GM19397 (cell line): ENCODE measurements at regions not wholly inside any gene's neighbourhood (a gene's known extent, or its start where the extent isn't known, plus 50 kb on each side); places are given as distances from the start of the nearest gene placed in this dataset.

ENCODE experiments used
- ATAC-seq: cut with Tn5 transposase; IDR thresholded peaks from one replicate; pipeline ENCODE4 v1.9.1; 2021; ENCODE audit warnings: mild to moderate bottlenecking, moderate library complexity; ENCODE audit not compliant: unreplicated experiment

GRCh38 chr4:32454482-32454881, 1734.3 kb downstream of the PCDH7 start:
- no peak for ATAC-seq

GRCh38 chr4:32455231-32455630, 1735.1 kb downstream of the PCDH7 start:
- ATAC-seq: no peak

GRCh38 chr4:32460972-32461371, 1740.8 kb downstream of the PCDH7 start:
- no peak for ATAC-seq

- ATAC-seq: no peak
Observed at GRCh38 chr4:32462944-32463343, 1742.8 kb downstream of the PCDH7 start.

GRCh38 chr4:32470087-32470585, 1750.0 kb downstream of the PCDH7 start:
- no peak for ATAC-seq

- ATAC-seq: no peak
Observed at GRCh38 chr4:32472918-32473317, 1752.7 kb downstream of the PCDH7 start.

- no peak for ATAC-seq
Observed at GRCh38 chr4:32475710-32476109, 1755.5 kb downstream of the PCDH7 start.

- ATAC-seq: no peak
Observed at GRCh38 chr4:32477518-32477917, 1757.3 kb downstream of the PCDH7 start.

GRCh38 chr4:32485956-32486355, 1765.8 kb downstream of the PCDH7 start:
- ATAC-seq: no peak

- ATAC-seq: no peak
Observed at GRCh38 chr4:32488690-32489089, 1768.5 kb downstream of the PCDH7 start.

GRCh38 chr4:32499171-32499570, 1779.0 kb downstream of the PCDH7 start:
- ATAC-seq: no peak

GRCh38 chr4:32503241-32503640, 1783.1 kb downstream of the PCDH7 start:
- no peak for ATAC-seq

GRCh38 chr4:32506067-32506466, 1785.9 kb downstream of the PCDH7 start:
- ATAC-seq: no peak

GRCh38 chr4:32519060-32519459, 1798.9 kb downstream of the PCDH7 start:
- ATAC-seq: no peak

GRCh38 chr4:32525420-32525819, 1805.3 kb downstream of the PCDH7 start:
- no peak for ATAC-seq

GRCh38 chr4:32544846-32545245, 1824.7 kb downstream of the PCDH7 start:
- no peak for ATAC-seq

GRCh38 chr4:32551943-32552342, 1831.8 kb downstream of the PCDH7 start:
- no peak for ATAC-seq

- ATAC-seq: no peak
Observed at GRCh38 chr4:32560306-32560705, 1840.1 kb downstream of the PCDH7 start.

GRCh38 chr4:32562010-32562409, 1841.8 kb downstream of the PCDH7 start:
- ATAC-seq: no peak

GRCh38 chr4:32564626-32565025, 1844.5 kb downstream of the PCDH7 start:
- no peak for ATAC-seq

GRCh38 chr4:32569861-32570260, 1849.7 kb downstream of the PCDH7 start:
- no peak for ATAC-seq

- no peak for ATAC-seq
Observed at GRCh38 chr4:32572366-32572765, 1852.2 kb downstream of the PCDH7 start.

GRCh38 chr4:32574803-32575202, 1854.6 kb downstream of the PCDH7 start:
- no peak for ATAC-seq

GRCh38 chr4:32589097-32589496, 1868.9 kb downstream of the PCDH7 start:
- no peak for ATAC-seq
